ENCODE measurements at regions not wholly inside any gene's neighbourhood (a gene's known extent, or its start where the extent isn't known, plus 50 kb on each side); places are given as distances from the start of the nearest gene placed in this dataset.

GRCh38 chr2:82098617-82099016, 1794.1 kb upstream of the LRRTM1 start:
- TF ChIP-seq GLI2 (tag by site-specific recombination; IDR thresholded peaks at IDR 0.05; ENCODE audit: borderline replicate concordance, low read depth), result no peak
- TF ChIP-seq SP2 (tag by site-specific recombination; IDR thresholded peaks at IDR 0.05), result no peak
- TF ChIP-seq ZNF629 (tag by site-specific recombination; IDR thresholded peaks at IDR 0.05), result no peak
- no peak for TF ChIP-seq ATF2 (tag by site-specific recombination; IDR thresholded peaks at IDR 0.05; ENCODE audit: low read depth)
- TF ChIP-seq MEIS1 (CRISPR knock-in tag; IDR thresholded peaks at IDR 0.05; ENCODE audit: borderline replicate concordance), result no peak
- TF ChIP-seq KLF10 (tag by site-specific recombination; IDR thresholded peaks at IDR 0.05), result no peak
- TF ChIP-seq ZNF148 (tag by site-specific recombination; IDR thresholded peaks at IDR 0.05; ENCODE audit: borderline replicate concordance), result no peak
- TF ChIP-seq HOXA7 (CRISPR knock-in tag; IDR thresholded peaks at IDR 0.05; ENCODE audit: borderline replicate concordance), result no peak
- no peak for TF ChIP-seq ZNF792 (tag by site-specific recombination; IDR thresholded peaks at IDR 0.05)
- no peak for TF ChIP-seq ZNF239 (tag by site-specific recombination; IDR thresholded peaks at IDR 0.05)
- TF ChIP-seq ZNF292 (tag by site-specific recombination; IDR thresholded peaks at IDR 0.05; ENCODE audit: borderline replicate concordance, low read depth), result no peak
- no peak for TF ChIP-seq ZFP3 (tag by site-specific recombination; IDR thresholded peaks at IDR 0.05; ENCODE audit: low read depth)
- Histone ChIP-seq H3K36me3 (ENCODE audit: control insufficient read depth in 2 of 2, insufficient read depth in 1 of 2, low read length in 2 of 2) (no peaks in the 10 kb centered on the region), H3K9me3 (ENCODE audit: control insufficient read depth, insufficient read depth, low read depth, low read length) (no peaks in the 10 kb centered on the region), H3K4me3 (ENCODE audit: low read depth, low read length) (no peak overlapping the region), H3K27ac (ENCODE audit: extremely low read depth, low read depth, low read length) (no peak overlapping the region), H3K4me1 (ENCODE audit: control insufficient read depth, insufficient read depth, low read length) (no peaks in the 10 kb centered on the region)
- POLR2A ChIA-PET, result no interaction called here
- CTCF ChIA-PET, result interaction anchor here (0.9 kb wide), 1 partner anchor 234 kb away, joined by 3 read pairs; no protein-coding TSS in a partner anchor

- Histone ChIP-seq H3K9me3 (ENCODE audit: control insufficient read depth, insufficient read depth, low read depth, low read length) (no peaks in the 10 kb centered on the region), H3K27ac (ENCODE audit: extremely low read depth, low read depth, low read length) (no peak overlapping the region), H3K4me1 (ENCODE audit: control insufficient read depth, insufficient read depth, low read length) (no peaks in the 10 kb centered on the region), H3K36me3 (ENCODE audit: control insufficient read depth in 2 of 2, insufficient read depth in 1 of 2, low read length in 2 of 2) (no peaks in the 10 kb centered on the region), H3K4me3 (ENCODE audit: low read depth, low read length) (no peak overlapping the region)
- ChIA-PET POLR2A (no interaction called here), CTCF (no interaction called here)
- TF ChIP-seq ZNF514 (tag by site-specific recombination; IDR thresholded peaks at IDR 0.05) (no peak), ZBTB8A (tag by site-specific recombination; IDR thresholded peaks at IDR 0.05) (no peak), ZSCAN18 (tag by site-specific recombination; IDR thresholded peaks at IDR 0.05) (no peak), ZNF664 (tag by site-specific recombination; IDR thresholded peaks at IDR 0.05) (no peak), REST (tag by site-specific recombination; IDR thresholded peaks at IDR 0.05) (no peak), ZNF544 (tag by site-specific recombination; IDR thresholded peaks at IDR 0.05) (no peak), ZNF394 (tag by site-specific recombination; IDR thresholded peaks at IDR 0.05; ENCODE audit: borderline replicate concordance) (no peak), ZNF791 (tag by site-specific recombination; IDR thresholded peaks at IDR 0.05) (no peak), ZBTB6 (tag by site-specific recombination; IDR thresholded peaks at IDR 0.05) (no peak), ZNF175 (tag by site-specific recombination; IDR thresholded peaks at IDR 0.05) (no peak), ZNF768 (tag by site-specific recombination; IDR thresholded peaks at IDR 0.05) (no peak), ZNF2 (tag by site-specific recombination; IDR thresholded peaks at IDR 0.05) (no peak), ZNF335 (tag by site-specific recombination; conservative IDR thresholded peaks at IDR 0.05) (no peak), ZFP69B (tag by site-specific recombination; IDR thresholded peaks at IDR 0.05) (no peak), HOXC10 (CRISPR knock-in tag; IDR thresholded peaks at IDR 0.05) (no peak), SCRT2 (tag by site-specific recombination; IDR thresholded peaks at IDR 0.05) (no peak)
These were observed 1785.0 kb upstream of the LRRTM1 start for GRCh38 chr2:82089518-82089917.

All from HEK293 (cell line).